Upper lobe of left lung (tissue), 6 donors: ENCODE measurements at regions not wholly inside any gene's neighbourhood (a gene's known extent, or its start where the extent isn't known, plus 50 kb on each side); places are given as distances from the start of the nearest gene placed in this dataset.

ENCODE experiments used
- ATAC-seq, 2 donors: fragments of 200-7000 bp; cut with Tn5 transposase; one replicate each; pipeline ENCODE4 v1.9.1; 2022; ENCODE audit warnings: mild to moderate bottlenecking in 2 of 2, moderate library complexity in 2 of 2; ENCODE audit not compliant: low FRiP score in 2 of 2
- DNase-seq, 2 donors: peaks; one replicate each; pipeline ENCODE4 v3.0.0-alpha.2; 2019 to 2020
- H3K27ac ChIP-seq, 4 donors: fragments of 200-600 bp; sonication (generic); one replicate each; pipeline ENCODE4 v1.5.1; 2016 to 2019
- H3K27me3 ChIP-seq, 4 donors: fragments of 200-600 bp; sonication (generic); one replicate each; pipeline ENCODE4 v1.5.1; 2017 to 2019
- H3K36me3 ChIP-seq, 4 donors: fragments of 200-600 bp; sonication (generic); one replicate each; pipeline ENCODE4 v1.5.1; 2016 to 2019
- H3K4me1 ChIP-seq, 4 donors: fragments of 200-600 bp; sonication (generic); one replicate each; pipeline ENCODE4 v1.5.1; 2018 to 2019
- H3K4me3 ChIP-seq, 4 donors: fragments of 200-600 bp; sonication (generic); one replicate each; pipeline ENCODE4 v1.5.1; 2017 to 2019; ENCODE audit warnings: mild to moderate bottlenecking in 2 of 4, moderate library complexity in 1 of 4
- H3K9me3 ChIP-seq, 4 donors: fragments of 200-600 bp; sonication (generic); one replicate each; pipeline ENCODE4 v1.5.1; 2018 to 2019
- CTCF ChIP-seq, 6 experiments: fragments of 450-650 bp in 4 of 6; fragments of 200-600 bp in 2 of 6; sonication (generic) in 2 of 6; IDR thresholded peaks; one replicate each; pipeline ENCODE4 v1.5.1; 2016 to 2019; ENCODE audit warnings: antibody characterized with exemption in 6 of 6
- EP300 ChIP-seq, 4 donors: sonication (generic); formaldehyde crosslinking; IDR thresholded peaks; one replicate each; pipeline ENCODE4 v1.5.1; 2017; ENCODE audit warnings: antibody characterized with exemption in 4 of 4, control low read depth in 2 of 4
- POLR2A ChIP-seq, 4 donors: fragments of 450-650 bp; IDR thresholded peaks; one replicate each; pipeline ENCODE4 v1.5.1; 2016 to 2017; ENCODE audit warnings: antibody characterized with exemption in 4 of 4, mild to moderate bottlenecking in 2 of 4
- POLR2AphosphoS5 ChIP-seq, 2 donors: sonication (generic); formaldehyde crosslinking; IDR thresholded peaks; one replicate each; pipeline ENCODE4 v1.5.1; 2017; ENCODE audit warnings: antibody characterized with exemption in 2 of 2
- WGBS, 2 donors: methylation state at CpG; one replicate each; pipeline ENCODE4 v1.1.5; 2017 to 2018; 5-methylcytosine and 5-hydroxymethylcytosine counted together
- donor health status: DM: no; HTN: no; CAD: no; lungs with moderate emphysema.
- donor health status: DM: no; HTN: yes; CAD: no; lungs with severe emphysema.

GRCh38 chr13:73516731-73517130 is 457.9 kb downstream of the KLF5 start:
- no peak for DNase-seq
- Histone ChIP-seq H3K4me1 (no peaks in the 10 kb centered on the region), H3K27me3 (no peaks in the 10 kb centered on the region), H3K27ac (no peak overlapping the region), H3K36me3 (no peaks in the 10 kb centered on the region), H3K9me3 (no peaks in the 10 kb centered on the region), H3K4me3 (no peak overlapping the region)
- WGBS, 2 donors: 61 to 74% methylated on average over 2 of the region's 2 CpGs
- TF ChIP-seq POLR2A (IDR thresholded peaks at IDR 0.05) (no peak), CTCF (IDR thresholded peaks at IDR 0.05) (no peak), POLR2AphosphoS5 (IDR thresholded peaks at IDR 0.05) (no peak), EP300 (IDR thresholded peaks at IDR 0.05) (no peak)
- no peak for ATAC-seq

- Histone ChIP-seq H3K36me3 (no peaks in the 10 kb centered on the region), H3K27ac (no peak overlapping the region), H3K27me3 (no peaks in the 10 kb centered on the region), H3K4me3 (no peak overlapping the region), H3K9me3 (no peaks in the 10 kb centered on the region), H3K4me1 (no peaks in the 10 kb centered on the region)
- ATAC-seq (no peak), DNase-seq (no peak)
- 81 to 89% methylated on average over 2 of the region's 2 CpGs for WGBS, 2 donors
- TF ChIP-seq CTCF (IDR thresholded peaks at IDR 0.05): no peak
Observed at GRCh38 chr13:73514208-73514607, 455.4 kb downstream of the KLF5 start.

GRCh38 chr13:73513751-73514150 is 454.9 kb downstream of the KLF5 start:
- no peaks in the 10 kb centered on the region for H3K4me1 ChIP-seq
- TF ChIP-seq POLR2A (IDR thresholded peaks at IDR 0.05) (no peak), CTCF (IDR thresholded peaks at IDR 0.05) (no peak), EP300 (IDR thresholded peaks at IDR 0.05) (no peak), POLR2AphosphoS5 (IDR thresholded peaks at IDR 0.05) (no peak)
- no peaks in the 10 kb centered on the region for H3K27me3 ChIP-seq
- H3K9me3 ChIP-seq: no peaks in the 10 kb centered on the region
- no peak for ATAC-seq
- no peak for DNase-seq
- H3K4me3 ChIP-seq: no peak overlapping the region
- H3K27ac ChIP-seq: no peak overlapping the region
- no peaks in the 10 kb centered on the region for H3K36me3 ChIP-seq
- 71 to 77% methylated on average over 3 of the region's 3 CpGs for WGBS, 2 donors

GRCh38 chr13:73508841-73509240 is 450.0 kb downstream of the KLF5 start:
- TF ChIP-seq POLR2AphosphoS5 (IDR thresholded peaks at IDR 0.05) (no peak), CTCF (IDR thresholded peaks at IDR 0.05) (no peak), EP300 (IDR thresholded peaks at IDR 0.05) (no peak), POLR2A (IDR thresholded peaks at IDR 0.05) (no peak)
- no peaks in the 10 kb centered on the region for H3K4me1 ChIP-seq

GRCh38 chr13:73505376-73505890 is 446.6 kb downstream of the KLF5 start:
- ATAC-seq (no peak), DNase-seq (no peak)
- H3K36me3 ChIP-seq: no peaks in the 10 kb centered on the region
- H3K27ac ChIP-seq: no peak overlapping the region
- no peaks in the 10 kb centered on the region for H3K27me3 ChIP-seq
- TF ChIP-seq POLR2A (IDR thresholded peaks at IDR 0.05) (no peak), EP300 (IDR thresholded peaks at IDR 0.05) (no peak), POLR2AphosphoS5 (IDR thresholded peaks at IDR 0.05) (no peak), CTCF (IDR thresholded peaks at IDR 0.05) (no peak)
- no peak overlapping the region for H3K4me3 ChIP-seq
- H3K9me3 ChIP-seq: no peaks in the 10 kb centered on the region
- WGBS, 2 donors: 74 to 77% methylated on average over 5 of the region's 5 CpGs
- H3K4me1 ChIP-seq: no peaks in the 10 kb centered on the region

More at GRCh38 chr13:73508841-73509240, 450.0 kb downstream of the KLF5 start:
- WGBS, 2 donors: 69 to 74% methylated on average over 2 of the region's 2 CpGs
- no peaks in the 10 kb centered on the region for H3K36me3 ChIP-seq
- no peak overlapping the region for H3K4me3 ChIP-seq
- H3K9me3 ChIP-seq: no peaks in the 10 kb centered on the region
- H3K27ac ChIP-seq: no peak overlapping the region
- H3K27me3 ChIP-seq: no peaks in the 10 kb centered on the region
- ATAC-seq (no peak), DNase-seq (no peak)
